ENCODE measurements at regions not wholly inside any gene's neighbourhood (a gene's known extent, or its start where the extent isn't known, plus 50 kb on each side); places are given as distances from the start of the nearest gene placed in this dataset.

GRCh38 chr2:226631671-226632070 is 167.9 kb downstream of the IRS1 start:
- no peak overlapping the region for H4K8ac ChIP-seq (replicated peaks; ENCODE audit: insufficient read length, low read depth, low read length)
- Mint-ChIP-seq H3K4me3 (no peak overlapping the region), H3K4me1 (no peaks in the 10 kb centered on the region), H3K27ac (no peak overlapping the region), H3K9me3 (no peaks in the 10 kb centered on the region; a peak in 1 of 5 replicates), H3K27me3 (ENCODE audit: low read depth) (no peaks in the 10 kb centered on the region; the same call in 1 of the 2 replicates), H3K36me3 (ENCODE audit: insufficient read depth in 1 of 3, low read depth in 3 of 3) (no peaks in the 10 kb centered on the region)
- H3K79me2 ChIP-seq (ENCODE audit: insufficient read depth, low read length), result no peaks in the 10 kb centered on the region; the same call in 1 of the 2 replicates
- no peak overlapping the region for H2BK12ac ChIP-seq (ENCODE audit: insufficient read length, low read depth, low read length)
- H2BK20ac ChIP-seq (ENCODE audit: low read depth, low read length, poor library complexity, severe bottlenecking), result no peak overlapping the region
- H4K20me1 ChIP-seq (ENCODE audit: control insufficient read depth, insufficient read depth, insufficient read length), result no peaks in the 10 kb centered on the region
- H3K4ac ChIP-seq (ENCODE audit: low read depth, low read length), result no peak overlapping the region
- no peak overlapping the region for H2BK120ac ChIP-seq (ENCODE audit: low read depth, low read length, poor library complexity, severe bottlenecking)
- H3K56ac ChIP-seq (ENCODE audit: insufficient read length, low read depth, low read length), result no peak overlapping the region
- no peak overlapping the region for H2AK5ac ChIP-seq (ENCODE audit: insufficient read length, low read length)
- H3T11ph ChIP-seq (ENCODE audit: low read length), result no peak overlapping the region
- no peak overlapping the region for H3K9ac ChIP-seq (ENCODE audit: extremely low read depth, insufficient read length, low read length)
- no peak overlapping the region for H3K27ac ChIP-seq (ENCODE audit: insufficient read length, low read depth, low read length)
- WGBS (ENCODE audit: extremely low coverage, insufficient read length, low lambda C conversion rate), result no CpG with 5 or more reads among the region's 6 CpGs
- no peak overlapping the region for H2BK5ac ChIP-seq (ENCODE audit: insufficient read length, low read length)
- no peak for DNase-seq
- TF ChIP-seq, protein P1, sequence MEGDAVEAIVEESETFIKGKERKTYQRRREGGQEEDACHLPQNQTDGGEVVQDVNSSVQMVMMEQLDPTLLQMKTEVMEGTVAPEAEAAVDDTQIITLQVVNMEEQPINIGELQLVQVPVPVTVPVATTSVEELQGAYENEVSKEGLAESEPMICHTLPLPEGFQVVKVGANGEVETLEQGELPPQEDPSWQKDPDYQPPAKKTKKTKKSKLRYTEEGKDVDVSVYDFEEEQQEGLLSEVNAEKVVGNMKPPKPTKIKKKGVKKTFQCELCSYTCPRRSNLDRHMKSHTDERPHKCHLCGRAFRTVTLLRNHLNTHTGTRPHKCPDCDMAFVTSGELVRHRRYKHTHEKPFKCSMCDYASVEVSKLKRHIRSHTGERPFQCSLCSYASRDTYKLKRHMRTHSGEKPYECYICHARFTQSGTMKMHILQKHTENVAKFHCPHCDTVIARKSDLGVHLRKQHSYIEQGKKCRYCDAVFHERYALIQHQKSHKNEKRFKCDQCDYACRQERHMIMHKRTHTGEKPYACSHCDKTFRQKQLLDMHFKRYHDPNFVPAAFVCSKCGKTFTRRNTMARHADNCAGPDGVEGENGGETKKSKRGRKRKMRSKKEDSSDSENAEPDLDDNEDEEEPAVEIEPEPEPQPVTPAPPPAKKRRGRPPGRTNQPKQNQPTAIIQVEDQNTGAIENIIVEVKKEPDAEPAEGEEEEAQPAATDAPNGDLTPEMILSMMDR (conservative IDR thresholded peaks at IDR 0.05), result no peak
- H3K14ac ChIP-seq (ENCODE audit: insufficient read depth, low read length), result no peak overlapping the region
- H3K23me2 ChIP-seq (ENCODE audit: insufficient read length, low read depth, low read length, poor library complexity, severe bottlenecking), result no peaks in the 10 kb centered on the region
- H2AFZ ChIP-seq (ENCODE audit: low read length), result no peak overlapping the region
- no peak overlapping the region for H4K5ac ChIP-seq (ENCODE audit: insufficient read length, low read depth, low read length)
- H3K4me2 ChIP-seq (ENCODE audit: insufficient read depth, insufficient read length, low read length), result no peak overlapping the region
- H2BK15ac ChIP-seq (ENCODE audit: low read depth, low read length), result no peak overlapping the region
- H3K23ac ChIP-seq (ENCODE audit: insufficient read length, low read depth, low read length), result no peak overlapping the region
- no peaks in the 10 kb centered on the region for H3K9me3 ChIP-seq (ENCODE audit: control insufficient read depth, low read depth, low read length)
- H4K91ac ChIP-seq (ENCODE audit: insufficient read length, low read depth, low read length), result no peak overlapping the region
- no peaks in the 10 kb centered on the region for H3K27me3 ChIP-seq (ENCODE audit: insufficient read depth, low read length)
- H3K4me1 ChIP-seq (ENCODE audit: insufficient read depth, low read length), result no peaks in the 10 kb centered on the region
- H3K79me1 ChIP-seq (ENCODE audit: insufficient read depth, low read depth, low read length, poor library complexity, severe bottlenecking), result no peaks in the 10 kb centered on the region
- H3K18ac ChIP-seq (ENCODE audit: insufficient read length, low read depth, low read length), result no peak overlapping the region

Measured in H9 (cell line).